H9 (cell line): ENCODE measurements at regions not wholly inside any gene's neighbourhood (a gene's known extent, or its start where the extent isn't known, plus 50 kb on each side); places are given as distances from the start of the nearest gene placed in this dataset.

Experiments
- DNase-seq: peaks from one replicate; pipeline ENCODE4 v3.0.0-alpha.2; 2017
- H2AFZ ChIP-seq: one replicate; pipeline ENCODE4 v1.6.1; 2013; ENCODE audit warnings: mild to moderate bottlenecking, low read length, control low read depth, moderate library complexity
- H2AK5ac ChIP-seq: 2 replicates; pipeline ENCODE4 v1.6.1; 2013; ENCODE audit warnings: low read length, control low read depth, mixed read lengths; ENCODE audit not compliant: insufficient read length
- H2BK120ac ChIP-seq: one replicate; pipeline ENCODE4 v1.6.1; 2013; ENCODE audit warnings: low read depth, mild to moderate bottlenecking, low read length, control low read depth, inconsistent platforms; ENCODE audit not compliant: poor library complexity, severe bottlenecking
- H2BK12ac ChIP-seq: 2 replicates; pipeline ENCODE4 v1.6.1; 2013; ENCODE audit warnings: low read length, control low read depth, mixed read lengths, low read depth; ENCODE audit not compliant: insufficient read length
- H2BK15ac ChIP-seq: 2 replicates; pipeline ENCODE4 v1.6.1; 2013; ENCODE audit warnings: low read depth, low read length, control low read depth
- H2BK20ac ChIP-seq: one replicate; pipeline ENCODE4 v1.6.1; 2013; ENCODE audit warnings: low read depth, mild to moderate bottlenecking, low read length, control low read depth, inconsistent platforms; ENCODE audit not compliant: poor library complexity, severe bottlenecking
- H2BK5ac ChIP-seq: 2 replicates; pipeline ENCODE4 v1.6.1; 2013; ENCODE audit warnings: low read length, control low read depth, mixed read lengths; ENCODE audit not compliant: insufficient read length
- H3K14ac ChIP-seq: 2 replicates; pipeline ENCODE4 v1.6.1; 2013; ENCODE audit warnings: low read length, control low read depth; ENCODE audit not compliant: insufficient read depth
- H3K18ac ChIP-seq: 2 replicates; pipeline ENCODE4 v1.6.1; 2013; ENCODE audit warnings: low read depth, mild to moderate bottlenecking, mixed read lengths, low read length, control low read depth; ENCODE audit not compliant: insufficient read length
- H3K23ac ChIP-seq: 2 replicates; pipeline ENCODE4 v1.6.1; 2013; ENCODE audit warnings: low read length, control low read depth, mixed read lengths, low read depth; ENCODE audit not compliant: insufficient read length
- H3K23me2 ChIP-seq: 2 replicates; pipeline ENCODE4 v1.6.1; 2013; ENCODE audit warnings: low read depth, mild to moderate bottlenecking, mixed read lengths, low read length, control low read depth; ENCODE audit not compliant: insufficient read length, poor library complexity, severe bottlenecking
- H3K27ac ChIP-seq: 2 replicates; pipeline ENCODE4 v1.5.1; 2013; ENCODE audit warnings: low read length, control low read depth, mixed read lengths, low read depth; ENCODE audit not compliant: insufficient read length
- H3K27me3 ChIP-seq: 2 replicates; pipeline ENCODE4 v1.6.1; 2013; ENCODE audit warnings: low read length, control low read depth, inconsistent platforms; ENCODE audit not compliant: insufficient read depth
- H3K4ac ChIP-seq: 2 replicates; pipeline ENCODE4 v1.6.1; 2013; ENCODE audit warnings: low read depth, mild to moderate bottlenecking, control low read depth, inconsistent platforms, low read length, moderate library complexity
- H3K4me1 ChIP-seq: 2 replicates; pipeline ENCODE4 v1.6.1; 2013; ENCODE audit warnings: low read length, control low read depth, inconsistent platforms; ENCODE audit not compliant: insufficient read depth
- H3K4me2 ChIP-seq: 2 replicates; pipeline ENCODE4 v1.6.1; 2013; ENCODE audit warnings: low read length, control low read depth, mixed read lengths; ENCODE audit not compliant: insufficient read length, insufficient read depth
- H3K56ac ChIP-seq: 2 replicates; pipeline ENCODE4 v1.6.1; 2013; ENCODE audit warnings: low read depth, mild to moderate bottlenecking, mixed read lengths, low read length, control low read depth; ENCODE audit not compliant: insufficient read length
- H3K79me1 ChIP-seq: 2 replicates; pipeline ENCODE4 v1.6.1; 2013; ENCODE audit warnings: low read depth, mild to moderate bottlenecking, moderate library complexity, low read length, control low read depth, inconsistent platforms; ENCODE audit not compliant: insufficient read depth, poor library complexity, severe bottlenecking
- H3K79me2 ChIP-seq: 2 replicates; pipeline ENCODE4 v1.6.1; 2013; ENCODE audit warnings: low read length, control low read depth, inconsistent platforms; ENCODE audit not compliant: insufficient read depth
- H3K9ac ChIP-seq: 2 replicates; pipeline ENCODE4 v1.6.1; 2013; ENCODE audit warnings: low read length, control low read depth, mixed read lengths; ENCODE audit not compliant: insufficient read length; ENCODE audit errors: extremely low read depth
- H3K9me3 ChIP-seq: one replicate; pipeline ENCODE4 v1.6.1; 2013; ENCODE audit warnings: low read depth, low read length, inconsistent platforms; ENCODE audit not compliant: control insufficient read depth
- H3T11ph ChIP-seq: one replicate; pipeline ENCODE4 v1.6.1; 2013; ENCODE audit warnings: mild to moderate bottlenecking, low read length, control low read depth, inconsistent platforms
- H4K20me1 ChIP-seq: one replicate; pipeline ENCODE4 v1.6.1; 2013; ENCODE audit not compliant: control insufficient read depth, insufficient read length, insufficient read depth
- H4K5ac ChIP-seq: 2 replicates; pipeline ENCODE4 v1.6.1; 2013; ENCODE audit warnings: low read depth, mild to moderate bottlenecking, mixed read lengths, low read length, control low read depth; ENCODE audit not compliant: insufficient read length
- H4K8ac ChIP-seq: replicated peaks from 2 replicates; pipeline ENCODE4 v1.6.1; 2013; ENCODE audit warnings: low read length, control low read depth, mixed read lengths, low read depth; ENCODE audit not compliant: insufficient read length
- H4K91ac ChIP-seq: 2 replicates; pipeline ENCODE4 v1.6.1; 2013; ENCODE audit warnings: low read depth, mild to moderate bottlenecking, moderate library complexity, mixed read lengths, low read length, control low read depth; ENCODE audit not compliant: insufficient read length
- H3K27ac Mint-ChIP-seq, 3 experiments: 2 replicates in 2 of 3; 3 replicates in 1 of 3; pipeline ENCODE4 v1.8.0; 2020 to 2021; ENCODE audit warnings: mixed read lengths in 3 of 3, mild to moderate bottlenecking in 1 of 3, moderate library complexity in 1 of 3
- H3K27me3 Mint-ChIP-seq: 2 replicates; pipeline ENCODE4 v1.8.0; 2021; ENCODE audit warnings: low read depth, mild to moderate bottlenecking, moderate library complexity, mixed read lengths
- H3K36me3 Mint-ChIP-seq, 3 experiments: 2 replicates in 2 of 3; 3 replicates in 1 of 3; pipeline ENCODE4 v1.8.0; 2020 to 2021; ENCODE audit warnings: low read depth in 3 of 3, mixed read lengths in 3 of 3; ENCODE audit not compliant: insufficient read depth in 1 of 3
- H3K4me1 Mint-ChIP-seq, 2 experiments: 2 replicates each; pipeline ENCODE4 v1.8.0; 2020; ENCODE audit warnings: mixed read lengths in 2 of 2
- H3K4me3 Mint-ChIP-seq, 2 experiments: 2 replicates in 1 of 2; 3 replicates in 1 of 2; pipeline ENCODE4 v1.8.0; 2020 to 2021; ENCODE audit warnings: mild to moderate bottlenecking in 2 of 2, mixed read lengths in 2 of 2, moderate library complexity in 1 of 2
- H3K9me3 Mint-ChIP-seq, 2 experiments: 2 replicates in 1 of 2; 3 replicates in 1 of 2; pipeline ENCODE4 v1.8.0; 2020; ENCODE audit warnings: mild to moderate bottlenecking in 2 of 2, mixed read lengths in 2 of 2, moderate library complexity in 1 of 2
- TF ChIP-seq, protein P1 (sequence below): fragments of 200-600 bp; sonication (generic); conservative IDR thresholded peaks from 3 replicates; pipeline ENCODE4 v1.8.0; 2021; ENCODE audit warnings: antibody characterized with exemption, mild to moderate bottlenecking

DNA sequence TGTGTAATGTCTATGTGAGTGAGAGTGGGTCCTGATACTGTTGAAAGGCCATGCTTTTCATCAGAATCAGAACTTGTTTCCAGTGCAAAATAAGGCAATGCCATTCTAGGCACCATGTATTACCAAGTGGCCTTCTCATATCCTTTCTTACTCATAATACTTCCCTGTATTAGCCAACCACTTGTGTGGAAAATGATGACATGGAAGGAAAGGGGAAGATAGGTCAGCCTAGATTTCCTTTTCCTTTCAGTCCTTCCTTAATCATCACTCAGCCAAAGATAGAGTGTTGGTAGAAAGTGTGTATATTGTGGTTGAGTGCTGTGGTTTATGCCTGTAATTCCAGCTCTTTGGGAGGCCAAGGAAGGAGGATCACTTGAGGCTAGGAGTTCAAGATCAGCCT lies 158.6 kb upstream of the PREP start:
- Histone ChIP-seq H2AK5ac (no peak overlapping the region), H2AFZ (no peak overlapping the region), H4K8ac (no peak overlapping the region), H3K9me3 (no peaks in the 10 kb centered on the region), H3K18ac (no peak overlapping the region), H3T11ph (no peak overlapping the region), H3K4me1 (no peaks in the 10 kb centered on the region; the same call in 1 of the 2 replicates), H2BK12ac (no peak overlapping the region), H2BK20ac (no peak overlapping the region), H2BK15ac (no peak overlapping the region), H3K27me3 (no peaks in the 10 kb centered on the region; the same call in 1 of the 2 replicates), H4K5ac (no peak overlapping the region), H3K23ac (no peak overlapping the region), H3K23me2 (no peaks in the 10 kb centered on the region), H3K9ac (no peak overlapping the region), H3K4me2 (no peak overlapping the region), H3K4ac (no peak overlapping the region), H4K20me1 (no peaks in the 10 kb centered on the region), H3K79me2 (no peaks in the 10 kb centered on the region), H3K56ac (no peak overlapping the region), H2BK120ac (no peak overlapping the region), H2BK5ac (no peak overlapping the region), H3K79me1 (no peaks in the 10 kb centered on the region), H3K14ac (no peak overlapping the region), H4K91ac (no peak overlapping the region), H3K27ac (no peak overlapping the region)
- Mint-ChIP-seq H3K27ac (no peak overlapping the region), H3K27me3 (no peaks in the 10 kb centered on the region), H3K36me3 (peaks cover 0 to 9% (median 1%) of the 10 kb centered on the region in 3 experiments; a peak in 4 of 7 replicates), H3K4me1 (peaks cover 10 to 15% of the 10 kb centered on the region in 2 experiments), H3K4me3 (no peak overlapping the region), H3K9me3 (peaks cover 6 to 7% of the 10 kb centered on the region in 2 experiments; a peak in 3 of 5 replicates)
- no peak for DNase-seq
- TF ChIP-seq, protein P1, sequence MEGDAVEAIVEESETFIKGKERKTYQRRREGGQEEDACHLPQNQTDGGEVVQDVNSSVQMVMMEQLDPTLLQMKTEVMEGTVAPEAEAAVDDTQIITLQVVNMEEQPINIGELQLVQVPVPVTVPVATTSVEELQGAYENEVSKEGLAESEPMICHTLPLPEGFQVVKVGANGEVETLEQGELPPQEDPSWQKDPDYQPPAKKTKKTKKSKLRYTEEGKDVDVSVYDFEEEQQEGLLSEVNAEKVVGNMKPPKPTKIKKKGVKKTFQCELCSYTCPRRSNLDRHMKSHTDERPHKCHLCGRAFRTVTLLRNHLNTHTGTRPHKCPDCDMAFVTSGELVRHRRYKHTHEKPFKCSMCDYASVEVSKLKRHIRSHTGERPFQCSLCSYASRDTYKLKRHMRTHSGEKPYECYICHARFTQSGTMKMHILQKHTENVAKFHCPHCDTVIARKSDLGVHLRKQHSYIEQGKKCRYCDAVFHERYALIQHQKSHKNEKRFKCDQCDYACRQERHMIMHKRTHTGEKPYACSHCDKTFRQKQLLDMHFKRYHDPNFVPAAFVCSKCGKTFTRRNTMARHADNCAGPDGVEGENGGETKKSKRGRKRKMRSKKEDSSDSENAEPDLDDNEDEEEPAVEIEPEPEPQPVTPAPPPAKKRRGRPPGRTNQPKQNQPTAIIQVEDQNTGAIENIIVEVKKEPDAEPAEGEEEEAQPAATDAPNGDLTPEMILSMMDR: no peak
